H9 (cell line): ENCODE measurements at regions not wholly inside any gene's neighbourhood (a gene's known extent, or its start where the extent isn't known, plus 50 kb on each side); places are given as distances from the start of the nearest gene placed in this dataset.

Source experiments
- DNase-seq: peaks from one replicate; pipeline ENCODE4 v3.0.0-alpha.2; 2017
- H2AFZ ChIP-seq: one replicate; pipeline ENCODE4 v1.6.1; 2013; ENCODE audit warnings: mild to moderate bottlenecking, low read length, control low read depth, moderate library complexity
- H2AK5ac ChIP-seq: 2 replicates; pipeline ENCODE4 v1.6.1; 2013; ENCODE audit warnings: low read length, control low read depth, mixed read lengths; ENCODE audit not compliant: insufficient read length
- H2BK120ac ChIP-seq: one replicate; pipeline ENCODE4 v1.6.1; 2013; ENCODE audit warnings: low read depth, mild to moderate bottlenecking, low read length, control low read depth, inconsistent platforms; ENCODE audit not compliant: poor library complexity, severe bottlenecking
- H2BK12ac ChIP-seq: 2 replicates; pipeline ENCODE4 v1.6.1; 2013; ENCODE audit warnings: low read length, control low read depth, mixed read lengths, low read depth; ENCODE audit not compliant: insufficient read length
- H2BK15ac ChIP-seq: 2 replicates; pipeline ENCODE4 v1.6.1; 2013; ENCODE audit warnings: low read depth, low read length, control low read depth
- H2BK20ac ChIP-seq: one replicate; pipeline ENCODE4 v1.6.1; 2013; ENCODE audit warnings: low read depth, mild to moderate bottlenecking, low read length, control low read depth, inconsistent platforms; ENCODE audit not compliant: poor library complexity, severe bottlenecking
- H2BK5ac ChIP-seq: 2 replicates; pipeline ENCODE4 v1.6.1; 2013; ENCODE audit warnings: low read length, control low read depth, mixed read lengths; ENCODE audit not compliant: insufficient read length
- H3K14ac ChIP-seq: 2 replicates; pipeline ENCODE4 v1.6.1; 2013; ENCODE audit warnings: low read length, control low read depth; ENCODE audit not compliant: insufficient read depth
- H3K18ac ChIP-seq: 2 replicates; pipeline ENCODE4 v1.6.1; 2013; ENCODE audit warnings: low read depth, mild to moderate bottlenecking, mixed read lengths, low read length, control low read depth; ENCODE audit not compliant: insufficient read length
- H3K23ac ChIP-seq: 2 replicates; pipeline ENCODE4 v1.6.1; 2013; ENCODE audit warnings: low read length, control low read depth, mixed read lengths, low read depth; ENCODE audit not compliant: insufficient read length
- H3K23me2 ChIP-seq: 2 replicates; pipeline ENCODE4 v1.6.1; 2013; ENCODE audit warnings: low read depth, mild to moderate bottlenecking, mixed read lengths, low read length, control low read depth; ENCODE audit not compliant: insufficient read length, poor library complexity, severe bottlenecking
- H3K27ac ChIP-seq: 2 replicates; pipeline ENCODE4 v1.5.1; 2013; ENCODE audit warnings: low read length, control low read depth, mixed read lengths, low read depth; ENCODE audit not compliant: insufficient read length
- H3K27me3 ChIP-seq: 2 replicates; pipeline ENCODE4 v1.6.1; 2013; ENCODE audit warnings: low read length, control low read depth, inconsistent platforms; ENCODE audit not compliant: insufficient read depth
- H3K4ac ChIP-seq: 2 replicates; pipeline ENCODE4 v1.6.1; 2013; ENCODE audit warnings: low read depth, mild to moderate bottlenecking, control low read depth, inconsistent platforms, low read length, moderate library complexity
- H3K4me1 ChIP-seq: 2 replicates; pipeline ENCODE4 v1.6.1; 2013; ENCODE audit warnings: low read length, control low read depth, inconsistent platforms; ENCODE audit not compliant: insufficient read depth
- H3K4me2 ChIP-seq: 2 replicates; pipeline ENCODE4 v1.6.1; 2013; ENCODE audit warnings: low read length, control low read depth, mixed read lengths; ENCODE audit not compliant: insufficient read length, insufficient read depth
- H3K56ac ChIP-seq: 2 replicates; pipeline ENCODE4 v1.6.1; 2013; ENCODE audit warnings: low read depth, mild to moderate bottlenecking, mixed read lengths, low read length, control low read depth; ENCODE audit not compliant: insufficient read length
- H3K79me1 ChIP-seq: 2 replicates; pipeline ENCODE4 v1.6.1; 2013; ENCODE audit warnings: low read depth, mild to moderate bottlenecking, moderate library complexity, low read length, control low read depth, inconsistent platforms; ENCODE audit not compliant: insufficient read depth, poor library complexity, severe bottlenecking
- H3K79me2 ChIP-seq: 2 replicates; pipeline ENCODE4 v1.6.1; 2013; ENCODE audit warnings: low read length, control low read depth, inconsistent platforms; ENCODE audit not compliant: insufficient read depth
- H3K9ac ChIP-seq: 2 replicates; pipeline ENCODE4 v1.6.1; 2013; ENCODE audit warnings: low read length, control low read depth, mixed read lengths; ENCODE audit not compliant: insufficient read length; ENCODE audit errors: extremely low read depth
- H3K9me3 ChIP-seq: one replicate; pipeline ENCODE4 v1.6.1; 2013; ENCODE audit warnings: low read depth, low read length, inconsistent platforms; ENCODE audit not compliant: control insufficient read depth
- H3T11ph ChIP-seq: one replicate; pipeline ENCODE4 v1.6.1; 2013; ENCODE audit warnings: mild to moderate bottlenecking, low read length, control low read depth, inconsistent platforms
- H4K20me1 ChIP-seq: one replicate; pipeline ENCODE4 v1.6.1; 2013; ENCODE audit not compliant: control insufficient read depth, insufficient read length, insufficient read depth
- H4K5ac ChIP-seq: 2 replicates; pipeline ENCODE4 v1.6.1; 2013; ENCODE audit warnings: low read depth, mild to moderate bottlenecking, mixed read lengths, low read length, control low read depth; ENCODE audit not compliant: insufficient read length
- H4K8ac ChIP-seq: replicated peaks from 2 replicates; pipeline ENCODE4 v1.6.1; 2013; ENCODE audit warnings: low read length, control low read depth, mixed read lengths, low read depth; ENCODE audit not compliant: insufficient read length
- H4K91ac ChIP-seq: 2 replicates; pipeline ENCODE4 v1.6.1; 2013; ENCODE audit warnings: low read depth, mild to moderate bottlenecking, moderate library complexity, mixed read lengths, low read length, control low read depth; ENCODE audit not compliant: insufficient read length
- H3K27ac Mint-ChIP-seq, 3 experiments: 2 replicates in 2 of 3; 3 replicates in 1 of 3; pipeline ENCODE4 v1.8.0; 2020 to 2021; ENCODE audit warnings: mixed read lengths in 3 of 3, mild to moderate bottlenecking in 1 of 3, moderate library complexity in 1 of 3
- H3K27me3 Mint-ChIP-seq: 2 replicates; pipeline ENCODE4 v1.8.0; 2021; ENCODE audit warnings: low read depth, mild to moderate bottlenecking, moderate library complexity, mixed read lengths
- H3K36me3 Mint-ChIP-seq, 3 experiments: 2 replicates in 2 of 3; 3 replicates in 1 of 3; pipeline ENCODE4 v1.8.0; 2020 to 2021; ENCODE audit warnings: low read depth in 3 of 3, mixed read lengths in 3 of 3; ENCODE audit not compliant: insufficient read depth in 1 of 3
- H3K4me1 Mint-ChIP-seq, 2 experiments: 2 replicates each; pipeline ENCODE4 v1.8.0; 2020; ENCODE audit warnings: mixed read lengths in 2 of 2
- H3K4me3 Mint-ChIP-seq, 2 experiments: 2 replicates in 1 of 2; 3 replicates in 1 of 2; pipeline ENCODE4 v1.8.0; 2020 to 2021; ENCODE audit warnings: mild to moderate bottlenecking in 2 of 2, mixed read lengths in 2 of 2, moderate library complexity in 1 of 2
- H3K9me3 Mint-ChIP-seq, 2 experiments: 2 replicates in 1 of 2; 3 replicates in 1 of 2; pipeline ENCODE4 v1.8.0; 2020; ENCODE audit warnings: mild to moderate bottlenecking in 2 of 2, mixed read lengths in 2 of 2, moderate library complexity in 1 of 2
- WGBS: extraction: QIAGEN DNeasy Blood & Tissue Kit; methylation state at CpG from one replicate; pipeline ENCODE4 v1.1.7; 2013; ENCODE audit warnings: missing lambda C conversion rate, low lambda C conversion rate, mixed read lengths; ENCODE audit not compliant: insufficient read length; ENCODE audit errors: extremely low coverage; 5-methylcytosine and 5-hydroxymethylcytosine counted together
- TF ChIP-seq, protein P1 (sequence below): fragments of 200-600 bp; sonication (generic); conservative IDR thresholded peaks from 3 replicates; pipeline ENCODE4 v1.8.0; 2021; ENCODE audit warnings: antibody characterized with exemption, mild to moderate bottlenecking

GRCh38 chr7:119335405-119335804 is 937.6 kb upstream of the KCND2 start:
- Mint-ChIP-seq H3K27ac (no peak overlapping the region), H3K27me3 (no peaks in the 10 kb centered on the region), H3K4me1 (no peaks in the 10 kb centered on the region), H3K4me3 (no peak overlapping the region), H3K36me3 (no peaks in the 10 kb centered on the region), H3K9me3 (no peaks in the 10 kb centered on the region)
- Histone ChIP-seq H3K14ac (no peak overlapping the region), H2BK12ac (no peak overlapping the region), H2BK120ac (no peak overlapping the region), H4K5ac (no peak overlapping the region), H3K79me1 (no peaks in the 10 kb centered on the region), H3K9me3 (no peaks in the 10 kb centered on the region), H3K4ac (no peak overlapping the region), H4K20me1 (no peaks in the 10 kb centered on the region), H4K91ac (no peak overlapping the region), H2BK20ac (no peak overlapping the region), H2AFZ (no peak overlapping the region), H3K27me3 (no peaks in the 10 kb centered on the region), H3K9ac (no peak overlapping the region), H3K4me2 (no peak overlapping the region), H2AK5ac (no peak overlapping the region), H3K18ac (no peak overlapping the region), H3K23me2 (no peaks in the 10 kb centered on the region), H4K8ac (no peak overlapping the region), H3K23ac (no peak overlapping the region), H2BK15ac (no peak overlapping the region), H3K56ac (no peak overlapping the region), H3K27ac (no peak overlapping the region), H2BK5ac (no peak overlapping the region), H3T11ph (no peak overlapping the region), H3K4me1 (no peaks in the 10 kb centered on the region), H3K79me2 (no peaks in the 10 kb centered on the region)
- no peak for DNase-seq
- WGBS, result no CpG with 5 or more reads among the region's 2 CpGs
- TF ChIP-seq, protein P1, sequence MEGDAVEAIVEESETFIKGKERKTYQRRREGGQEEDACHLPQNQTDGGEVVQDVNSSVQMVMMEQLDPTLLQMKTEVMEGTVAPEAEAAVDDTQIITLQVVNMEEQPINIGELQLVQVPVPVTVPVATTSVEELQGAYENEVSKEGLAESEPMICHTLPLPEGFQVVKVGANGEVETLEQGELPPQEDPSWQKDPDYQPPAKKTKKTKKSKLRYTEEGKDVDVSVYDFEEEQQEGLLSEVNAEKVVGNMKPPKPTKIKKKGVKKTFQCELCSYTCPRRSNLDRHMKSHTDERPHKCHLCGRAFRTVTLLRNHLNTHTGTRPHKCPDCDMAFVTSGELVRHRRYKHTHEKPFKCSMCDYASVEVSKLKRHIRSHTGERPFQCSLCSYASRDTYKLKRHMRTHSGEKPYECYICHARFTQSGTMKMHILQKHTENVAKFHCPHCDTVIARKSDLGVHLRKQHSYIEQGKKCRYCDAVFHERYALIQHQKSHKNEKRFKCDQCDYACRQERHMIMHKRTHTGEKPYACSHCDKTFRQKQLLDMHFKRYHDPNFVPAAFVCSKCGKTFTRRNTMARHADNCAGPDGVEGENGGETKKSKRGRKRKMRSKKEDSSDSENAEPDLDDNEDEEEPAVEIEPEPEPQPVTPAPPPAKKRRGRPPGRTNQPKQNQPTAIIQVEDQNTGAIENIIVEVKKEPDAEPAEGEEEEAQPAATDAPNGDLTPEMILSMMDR, result no peak
